GM12865 (cell line): ENCODE measurements at regions not wholly inside any gene's neighbourhood (a gene's known extent, or its start where the extent isn't known, plus 50 kb on each side); places are given as distances from the start of the nearest gene placed in this dataset.

Experiments used
- DNase-seq: peaks from one replicate; pipeline ENCODE4 v3.0.0; 2010; ENCODE audit warnings: low read depth
- H3K4me3 ChIP-seq: 2 replicates; pipeline ENCODE4 v1.5.1; 2011; ENCODE audit warnings: mild to moderate bottlenecking, low read depth, low read length, control low read depth
- CTCF ChIP-seq: IDR thresholded peaks from 2 replicates; pipeline ENCODE4 v1.5.1; 2011; ENCODE audit warnings: low read length, control low read depth, low read depth, inconsistent platforms; ENCODE audit not compliant: insufficient read depth; ENCODE audit errors: missing control alignments

- DNase-seq = no peak
- no peak for TF ChIP-seq CTCF
- no peak overlapping the region for H3K4me3 ChIP-seq
Measured at GRCh38 chr12:84603484-84604248, 308.9 kb downstream of the SLC6A15 start.

- no peak for DNase-seq
- TF ChIP-seq CTCF = no peak
- no peak overlapping the region for H3K4me3 ChIP-seq
Measured at GRCh38 chr12:84601483-84601882, 311.1 kb downstream of the SLC6A15 start.

- TF ChIP-seq CTCF = no peak
- H3K4me3 ChIP-seq = no peak overlapping the region
- DNase-seq = no peak
Measured at GRCh38 chr12:84599539-84599938, 313.1 kb downstream of the SLC6A15 start.

- no peak for TF ChIP-seq CTCF
- DNase-seq = no peak
- H3K4me3 ChIP-seq = no peak overlapping the region
Measured at GRCh38 chr12:84596266-84596665, 316.3 kb downstream of the SLC6A15 start.

GRCh38 chr12:84594157-84594556 lies 318.4 kb downstream of the SLC6A15 start:
- no peak overlapping the region for H3K4me3 ChIP-seq
- TF ChIP-seq CTCF = no peak
- DNase-seq = no peak

GRCh38 chr12:84585776-84586395 lies 326.7 kb downstream of the SLC6A15 start:
- DNase-seq = no peak
- H3K4me3 ChIP-seq = no peak overlapping the region
- TF ChIP-seq CTCF = no peak

- H3K4me3 ChIP-seq = no peak overlapping the region
- no peak for DNase-seq
- TF ChIP-seq CTCF = no peak
Measured at GRCh38 chr12:84572196-84572595, 340.4 kb downstream of the SLC6A15 start.
